Activated naive CD4-positive, alpha-beta T cell treated with Interleukin-2 at 50 U/mL for 16 hours (primary cell): ENCODE measurements at regions not wholly inside any gene's neighbourhood (a gene's known extent, or its start where the extent isn't known, plus 50 kb on each side); places are given as distances from the start of the nearest gene placed in this dataset.

Experiments used
- DNase-seq: peaks from one replicate; pipeline ENCODE4 v3.0.0-alpha.2; 2020

DNA sequence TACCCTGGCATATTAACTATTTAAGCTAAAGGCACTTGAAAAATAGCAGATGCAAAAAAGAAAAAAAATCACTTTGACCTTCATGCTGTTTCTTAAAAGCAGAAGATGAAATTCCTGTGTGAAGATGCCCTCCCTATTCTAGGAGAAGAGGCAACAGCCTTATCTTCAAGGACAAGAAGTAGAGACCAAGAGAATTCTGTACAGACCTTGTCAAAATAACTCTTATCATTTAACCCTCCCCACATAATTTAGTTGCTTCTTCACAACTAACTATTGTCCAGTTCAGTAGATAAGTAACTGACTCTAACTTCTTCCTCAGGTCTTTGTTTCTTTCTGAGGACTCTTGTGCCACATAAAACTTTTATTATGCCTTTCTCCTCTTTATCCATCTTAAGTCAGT, 72.0 kb upstream of the MARCHF10 start:
- no peak for DNase-seq

- DNase-seq = no peak
These were observed 68.7 kb upstream of the MARCHF10 start for GRCh38 chr17:62876673-62877405.

- no peak for DNase-seq
These were observed 67.9 kb upstream of the MARCHF10 start for GRCh38 chr17:62876063-62876462.

DNA sequence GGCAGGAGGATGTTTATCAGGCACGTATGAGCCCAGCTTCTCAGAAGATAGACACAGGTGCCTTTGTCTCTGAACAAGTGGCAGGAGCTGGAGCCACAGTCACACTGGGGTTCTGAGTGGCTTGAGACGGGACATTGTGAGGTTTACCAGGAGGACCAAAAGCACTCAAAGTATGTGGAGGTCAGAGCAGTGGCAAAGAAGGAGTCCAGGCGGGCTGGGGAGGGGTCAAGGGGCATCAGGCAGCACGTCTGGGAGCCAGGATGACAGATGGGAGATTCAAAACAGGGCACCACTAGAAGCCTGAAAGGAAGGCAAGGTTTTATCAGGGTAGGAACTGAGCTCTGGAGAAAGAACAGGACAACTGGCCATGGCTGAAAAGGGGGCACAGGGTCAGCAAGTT, 67.2 kb upstream of the MARCHF10 start:
- DNase-seq = no peak

DNA sequence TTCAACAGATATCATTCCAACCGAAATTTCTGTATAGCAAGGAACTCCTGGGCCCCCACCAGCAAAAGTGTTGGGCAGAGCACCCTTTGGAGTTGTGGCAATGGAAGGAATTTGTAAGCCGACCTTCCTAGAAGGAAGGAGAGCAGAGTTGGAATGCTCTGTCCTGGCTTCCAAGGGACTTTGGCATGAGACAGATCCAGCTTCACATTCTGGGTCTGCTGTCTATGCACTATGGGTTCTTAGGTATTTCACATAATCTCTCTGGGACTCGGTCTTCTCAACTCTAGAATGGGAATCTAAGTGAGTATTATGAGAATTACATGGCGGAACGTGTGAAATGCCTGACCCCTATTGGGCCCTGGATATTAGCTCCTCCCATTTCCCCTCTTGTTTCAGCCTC, 63.2 kb upstream of the MARCHF10 start:
- no peak for DNase-seq

- no peak for DNase-seq
These were observed 62.4 kb upstream of the MARCHF10 start for GRCh38 chr17:62870552-62870971.

- no peak for DNase-seq
These were observed 62.0 kb upstream of the MARCHF10 start for GRCh38 chr17:62870030-62870541.

DNA sequence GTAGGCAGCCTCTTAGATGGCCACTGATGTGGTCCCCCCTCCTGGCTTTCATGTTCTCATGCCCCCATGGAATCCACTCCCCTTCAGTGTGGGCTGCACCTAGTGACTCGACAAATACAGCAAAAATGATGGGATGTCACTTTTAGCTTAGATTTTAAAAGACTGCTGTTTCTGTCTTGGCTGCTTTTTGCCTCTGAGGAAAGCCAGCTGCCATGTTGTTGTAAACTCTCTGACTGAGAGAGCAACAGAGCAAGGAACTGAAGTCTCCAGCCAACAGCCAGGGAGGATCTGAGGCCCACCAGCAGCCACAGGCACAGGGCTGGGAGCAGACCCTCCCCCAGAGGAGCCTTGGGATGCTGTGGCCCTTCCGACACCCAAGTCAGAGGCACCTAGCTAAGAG, 60.6 kb upstream of the MARCHF10 start:
- no peak for DNase-seq

DNA sequence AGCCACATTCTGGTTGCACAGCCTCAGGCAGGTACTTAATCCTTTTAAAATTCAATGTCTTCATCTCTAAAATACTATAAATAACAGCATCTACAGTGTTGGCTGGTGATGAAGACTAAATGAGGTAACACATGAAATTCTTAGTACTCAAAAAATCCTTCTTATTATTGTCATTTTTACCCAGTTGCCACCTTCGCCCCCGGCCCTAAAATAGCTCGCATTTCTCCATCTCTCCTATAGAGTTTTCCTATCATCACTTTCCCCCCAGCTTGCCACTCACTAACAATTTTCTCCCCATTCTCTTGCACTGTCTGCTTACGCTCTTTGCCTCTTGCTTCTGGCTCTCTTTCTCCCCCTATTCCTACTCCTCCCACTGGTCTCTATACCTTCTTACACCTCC, 59.9 kb upstream of the MARCHF10 start:
- no peak for DNase-seq

DNA sequence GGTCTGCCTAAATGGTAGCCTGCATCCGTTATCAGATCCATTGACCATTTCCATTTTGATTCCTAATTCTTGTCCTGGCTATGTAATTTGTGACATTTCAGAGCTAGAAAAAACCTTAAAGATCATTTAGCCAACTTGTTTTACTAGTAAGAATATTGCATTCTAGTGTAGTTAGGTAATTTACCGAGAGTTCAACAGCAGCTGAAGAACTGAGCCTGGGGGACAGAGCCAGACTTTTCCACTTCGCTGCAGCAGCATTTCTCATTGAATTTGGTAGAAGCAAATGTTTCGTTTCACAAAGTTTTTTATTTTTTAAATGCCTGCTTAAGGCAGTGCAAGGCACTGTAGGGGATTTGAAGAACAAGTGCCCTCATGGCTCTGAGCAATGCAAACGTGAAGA, 59.2 kb upstream of the MARCHF10 start:
- DNase-seq = no peak

DNA sequence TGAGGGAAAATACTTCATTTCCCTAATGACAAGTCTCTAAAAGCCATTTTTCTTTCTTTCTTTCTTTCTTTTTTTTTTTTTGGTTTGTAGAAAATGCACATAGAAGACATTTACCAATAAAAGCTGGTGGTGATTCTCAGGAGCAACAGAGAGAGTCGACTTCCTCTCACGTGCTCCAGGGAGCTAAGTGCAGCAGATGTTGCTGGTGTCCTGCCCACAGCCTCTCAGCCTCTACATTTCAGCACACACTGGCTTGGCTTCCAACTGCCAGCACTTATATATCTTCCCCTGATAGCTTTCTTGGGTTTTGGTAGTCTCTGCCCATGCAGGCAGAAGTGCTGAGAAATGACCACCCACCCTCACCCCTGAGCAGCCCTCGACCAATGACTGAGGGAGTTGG, 58.4 kb upstream of the MARCHF10 start:
- DNase-seq = no peak

GRCh38 chr17:62865586-62865985, 57.5 kb upstream of the MARCHF10 start:
- no peak for DNase-seq

DNA sequence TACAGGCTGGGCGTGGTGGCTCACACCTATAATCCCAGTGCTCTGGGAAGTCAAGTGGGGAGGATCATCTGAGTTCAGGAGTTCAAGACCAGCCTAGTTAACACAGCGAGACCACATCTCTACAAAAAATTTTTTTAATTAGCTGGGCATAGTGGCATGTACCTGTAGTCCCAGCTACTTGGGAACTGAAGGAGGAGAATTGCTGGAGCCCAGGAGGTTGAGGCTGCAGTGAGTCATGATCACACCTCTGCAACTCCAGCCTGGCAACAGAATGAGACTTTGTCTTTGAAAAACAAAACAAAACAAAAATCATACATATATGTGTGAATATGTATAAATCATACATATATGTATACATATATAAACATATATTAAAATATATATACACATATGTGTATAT, 54.1 kb upstream of the MARCHF10 start:
- DNase-seq = no peak

GRCh38 chr17:62860962-62861873, 53.1 kb upstream of the MARCHF10 start:
- no peak for DNase-seq

- DNase-seq = no peak
These were observed 51.0 kb upstream of the MARCHF10 start for GRCh38 chr17:62859146-62859545.
